IPS DF 6.9 (cell line): ENCODE measurements at regions not wholly inside any gene's neighbourhood (a gene's known extent, or its start where the extent isn't known, plus 50 kb on each side); places are given as distances from the start of the nearest gene placed in this dataset.

Experiments used
- DNase-seq: peaks from one replicate; pipeline ENCODE4 v3.0.0-alpha.2; 2013; ENCODE audit warnings: low read depth, low spot score
- H3K27ac ChIP-seq: one replicate; pipeline ENCODE4 v1.5.1; 2013; ENCODE audit warnings: low read length, control low read depth
- H3K27me3 ChIP-seq: 2 replicates; pipeline ENCODE4 v1.6.1; 2013; ENCODE audit warnings: mild to moderate bottlenecking, low read length; ENCODE audit not compliant: control insufficient read depth, insufficient read depth
- H3K36me3 ChIP-seq: 2 replicates; pipeline ENCODE4 v1.6.1; 2013; ENCODE audit warnings: low read length; ENCODE audit not compliant: control insufficient read depth, insufficient read depth
- H3K4me1 ChIP-seq: 2 replicates; pipeline ENCODE4 v1.6.1; 2013; ENCODE audit warnings: low read length; ENCODE audit not compliant: control insufficient read depth, insufficient read depth
- H3K4me3 ChIP-seq: 2 replicates; pipeline ENCODE4 v1.5.1; 2013; ENCODE audit warnings: mild to moderate bottlenecking, low read length
- H3K9me3 ChIP-seq: 2 replicates; pipeline ENCODE4 v1.6.1; 2013; ENCODE audit warnings: low read length, inconsistent platforms; ENCODE audit not compliant: control insufficient read depth, insufficient read depth
- WGBS: extraction: QIAGEN DNeasy Blood & Tissue Kit; methylation state at CpG from one replicate; pipeline ENCODE4 v1.1.7; 2013; ENCODE audit warnings: mixed read lengths, missing lambda C conversion rate; ENCODE audit not compliant: insufficient read length, insufficient coverage; 5-methylcytosine and 5-hydroxymethylcytosine counted together

- H3K27me3 ChIP-seq: no peaks in the 10 kb centered on the region
- DNase-seq: no peak
- H3K4me3 ChIP-seq: no peak overlapping the region
- no peak overlapping the region for H3K27ac ChIP-seq
- H3K9me3 ChIP-seq: no peaks in the 10 kb centered on the region
- H3K4me1 ChIP-seq: no peaks in the 10 kb centered on the region
- no peaks in the 10 kb centered on the region for H3K36me3 ChIP-seq
- WGBS: no CpG with 5 or more reads among the region's 2 CpGs
Observed at GRCh38 chr2:139165601-139166000, 385.4 kb upstream of the NXPH2 start.

GRCh38 chr2:139165041-139165440 lies 384.9 kb upstream of the NXPH2 start:
- DNase-seq: no peak
- WGBS: no CpG with 5 or more reads among the region's 2 CpGs
- no peaks in the 10 kb centered on the region for H3K9me3 ChIP-seq
- H3K27me3 ChIP-seq: no peaks in the 10 kb centered on the region
- no peaks in the 10 kb centered on the region for H3K36me3 ChIP-seq
- no peak overlapping the region for H3K4me3 ChIP-seq
- H3K4me1 ChIP-seq: no peaks in the 10 kb centered on the region
- H3K27ac ChIP-seq: no peak overlapping the region

GRCh38 chr2:139162957-139163356 lies 382.8 kb upstream of the NXPH2 start:
- no peak overlapping the region for H3K4me3 ChIP-seq
- no peak for DNase-seq
- no peaks in the 10 kb centered on the region for H3K27me3 ChIP-seq
- no peaks in the 10 kb centered on the region for H3K36me3 ChIP-seq
- H3K4me1 ChIP-seq: no peaks in the 10 kb centered on the region
- no CpG with 5 or more reads among the region's 1 CpG for WGBS
- H3K27ac ChIP-seq: no peak overlapping the region
- no peaks in the 10 kb centered on the region for H3K9me3 ChIP-seq

- no peaks in the 10 kb centered on the region for H3K36me3 ChIP-seq
- no peaks in the 10 kb centered on the region for H3K27me3 ChIP-seq
- H3K4me1 ChIP-seq: no peaks in the 10 kb centered on the region
- WGBS: no CpG with 5 or more reads among the region's 2 CpGs
- H3K9me3 ChIP-seq: no peaks in the 10 kb centered on the region
- no peak overlapping the region for H3K4me3 ChIP-seq
- H3K27ac ChIP-seq: no peak overlapping the region
- no peak for DNase-seq
Observed at GRCh38 chr2:139162456-139162855, 382.3 kb upstream of the NXPH2 start.

- Histone ChIP-seq H3K36me3 (no peaks in the 10 kb centered on the region), H3K4me3 (no peak overlapping the region), H3K4me1 (peaks cover 3% of the 10 kb centered on the region; the same call in 1 of the 2 replicates), H3K27ac (no peak overlapping the region), H3K9me3 (no peaks in the 10 kb centered on the region), H3K27me3 (no peaks in the 10 kb centered on the region)
- no peak for DNase-seq
- no CpG with 5 or more reads among the region's 1 CpG for WGBS
Observed at GRCh38 chr2:139160836-139161235, 380.6 kb upstream of the NXPH2 start.

- Histone ChIP-seq H3K27ac (no peak overlapping the region), H3K4me3 (no peak overlapping the region), H3K4me1 (peaks cover 3% of the 10 kb centered on the region; the same call in 1 of the 2 replicates), H3K36me3 (no peaks in the 10 kb centered on the region), H3K9me3 (no peaks in the 10 kb centered on the region), H3K27me3 (no peaks in the 10 kb centered on the region)
- no peak for DNase-seq
- WGBS: no CpG with 5 or more reads among the region's 3 CpGs
Observed at GRCh38 chr2:139159177-139159576, 379.0 kb upstream of the NXPH2 start.

GRCh38 chr2:139156730-139157129 lies 376.5 kb upstream of the NXPH2 start:
- no peaks in the 10 kb centered on the region for H3K9me3 ChIP-seq
- no peaks in the 10 kb centered on the region for H3K36me3 ChIP-seq
- no peaks in the 10 kb centered on the region for H3K27me3 ChIP-seq
- H3K27ac ChIP-seq: no peak overlapping the region
- no peak for DNase-seq
- no peak overlapping the region for H3K4me3 ChIP-seq
- peaks cover 3% of the 10 kb centered on the region; the same call in 1 of the 2 replicates for H3K4me1 ChIP-seq

- no CpG with 5 or more reads among the region's 3 CpGs for WGBS
- Histone ChIP-seq H3K36me3 (no peaks in the 10 kb centered on the region), H3K27ac (no peak overlapping the region), H3K4me1 (peaks cover 3% of the 10 kb centered on the region; the same call in 1 of the 2 replicates), H3K9me3 (no peaks in the 10 kb centered on the region), H3K27me3 (no peaks in the 10 kb centered on the region), H3K4me3 (no peak overlapping the region)
- DNase-seq: no peak
Observed at GRCh38 chr2:139155991-139156390, 375.8 kb upstream of the NXPH2 start.

- H3K9me3 ChIP-seq: no peaks in the 10 kb centered on the region
- H3K36me3 ChIP-seq: no peaks in the 10 kb centered on the region
- no peaks in the 10 kb centered on the region for H3K4me1 ChIP-seq
- no peaks in the 10 kb centered on the region for H3K27me3 ChIP-seq
- WGBS: no CpG with 5 or more reads among the region's 2 CpGs
- no peak for DNase-seq
- H3K4me3 ChIP-seq: no peak overlapping the region
- no peak overlapping the region for H3K27ac ChIP-seq
Observed at GRCh38 chr2:139142252-139142880, 362.2 kb upstream of the NXPH2 start.

GRCh38 chr2:139124271-139124670 lies 344.1 kb upstream of the NXPH2 start:
- H3K4me3 ChIP-seq: no peak overlapping the region
- H3K27ac ChIP-seq: no peak overlapping the region
- no peaks in the 10 kb centered on the region for H3K4me1 ChIP-seq
- H3K9me3 ChIP-seq: no peaks in the 10 kb centered on the region
- no peak for DNase-seq
- H3K36me3 ChIP-seq: no peaks in the 10 kb centered on the region
- no peaks in the 10 kb centered on the region for H3K27me3 ChIP-seq

- no CpG with 5 or more reads among the region's 1 CpG for WGBS
- no peak overlapping the region for H3K27ac ChIP-seq
- no peak for DNase-seq
Observed at GRCh38 chr2:139123795-139124194, 343.6 kb upstream of the NXPH2 start.

More at GRCh38 chr2:139123795-139124194, 343.6 kb upstream of the NXPH2 start:
- H3K4me1 ChIP-seq: no peaks in the 10 kb centered on the region
- H3K9me3 ChIP-seq: no peaks in the 10 kb centered on the region
- no peaks in the 10 kb centered on the region for H3K36me3 ChIP-seq
- H3K27me3 ChIP-seq: no peaks in the 10 kb centered on the region
- H3K4me3 ChIP-seq: no peak overlapping the region
